Rectal smooth muscle tissue (tissue), 1 donor: ENCODE measurements at regions not wholly inside any gene's neighbourhood (a gene's known extent, or its start where the extent isn't known, plus 50 kb on each side); places are given as distances from the start of the nearest gene placed in this dataset.

Experiments used
- H3K27ac ChIP-seq: one replicate; pipeline ENCODE4 v1.7.0; 2013; ENCODE audit warnings: low read depth, low read length, inconsistent platforms
- H3K27me3 ChIP-seq: one replicate; pipeline ENCODE4 v1.7.0; 2013; ENCODE audit warnings: low read length; ENCODE audit not compliant: control insufficient read depth, insufficient read depth
- H3K36me3 ChIP-seq: one replicate; pipeline ENCODE4 v1.7.0; 2013; ENCODE audit warnings: low read length; ENCODE audit not compliant: control insufficient read depth, insufficient read depth
- H3K4me1 ChIP-seq: one replicate; pipeline ENCODE4 v1.7.0; 2013; ENCODE audit warnings: low read length; ENCODE audit not compliant: control insufficient read depth, insufficient read depth
- H3K4me3 ChIP-seq: one replicate; pipeline ENCODE4 v1.7.0; 2013; ENCODE audit warnings: low read length
- H3K9ac ChIP-seq: one replicate; pipeline ENCODE4 v1.7.0; 2013; ENCODE audit warnings: low read length

DNA sequence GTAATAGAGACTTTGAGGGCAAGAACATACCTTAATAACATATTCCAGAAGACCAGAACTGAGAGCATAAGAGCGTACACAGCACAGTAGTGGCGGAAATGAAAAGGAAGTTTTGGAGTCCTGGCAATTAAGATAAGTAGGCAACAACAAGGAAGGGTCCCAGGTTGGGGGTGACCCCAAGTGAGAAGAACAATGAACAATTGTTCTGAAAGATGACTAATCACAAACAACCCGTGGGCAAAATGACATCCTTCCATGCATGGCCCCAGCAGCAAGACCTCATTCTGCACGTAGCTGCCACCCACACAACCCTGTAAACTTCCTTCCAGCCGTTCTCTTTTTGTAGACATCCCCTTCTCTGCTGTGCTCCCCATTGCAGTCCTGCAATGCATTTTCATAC lies 384.4 kb upstream of the PABPC4L start:
- no peaks in the 10 kb centered on the region for H3K27me3 ChIP-seq
- H3K9ac ChIP-seq, result no peak overlapping the region
- no peaks in the 10 kb centered on the region for H3K36me3 ChIP-seq
- H3K4me3 ChIP-seq, result no peak overlapping the region
- H3K4me1 ChIP-seq, result no peaks in the 10 kb centered on the region
- H3K27ac ChIP-seq, result no peak overlapping the region

DNA sequence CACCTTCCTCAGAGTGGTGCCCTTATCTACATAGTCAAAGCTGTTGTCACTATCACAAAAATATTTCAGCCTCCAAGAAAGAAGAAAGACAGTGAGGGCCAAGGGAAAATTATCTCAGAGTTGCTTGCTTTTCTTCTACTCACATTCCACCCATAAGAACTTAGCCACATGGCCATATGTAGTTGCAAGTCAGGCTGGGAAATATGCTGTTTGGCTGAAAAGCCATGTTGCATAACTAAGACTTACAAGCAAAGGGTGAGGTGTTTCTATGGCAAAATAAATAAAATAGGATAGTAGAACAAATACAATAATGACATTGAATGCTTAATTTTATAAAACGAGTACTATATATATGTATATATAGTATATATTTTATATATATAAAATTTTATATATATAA lies 365.9 kb upstream of the PABPC4L start:
- no peaks in the 10 kb centered on the region for H3K36me3 ChIP-seq
- H3K27me3 ChIP-seq, result no peaks in the 10 kb centered on the region
- no peaks in the 10 kb centered on the region for H3K4me1 ChIP-seq
- no peak overlapping the region for H3K9ac ChIP-seq
- no peak overlapping the region for H3K27ac ChIP-seq
- no peak overlapping the region for H3K4me3 ChIP-seq

DNA sequence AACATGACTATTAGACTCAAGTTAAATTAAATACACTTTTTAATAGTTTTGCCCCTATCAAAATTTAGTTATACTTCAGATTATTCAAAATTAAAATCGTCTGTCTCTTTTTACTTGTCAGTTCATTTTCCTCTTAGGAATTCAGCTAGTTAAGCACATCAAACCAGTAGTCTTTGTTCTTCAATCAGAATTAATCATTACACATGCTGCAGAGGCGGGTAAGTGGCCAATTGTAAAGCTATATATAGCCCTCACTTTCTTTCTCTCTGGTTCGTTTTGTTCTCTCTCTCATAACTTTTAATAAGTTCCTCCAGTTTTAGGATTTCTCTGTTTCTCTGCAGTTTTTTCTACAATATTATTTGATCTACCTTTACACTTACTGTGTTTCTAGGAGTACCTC lies 359.1 kb upstream of the PABPC4L start:
- H3K27me3 ChIP-seq, result no peaks in the 10 kb centered on the region
- no peak overlapping the region for H3K4me3 ChIP-seq
- H3K9ac ChIP-seq, result no peak overlapping the region
- no peak overlapping the region for H3K27ac ChIP-seq
- no peaks in the 10 kb centered on the region for H3K4me1 ChIP-seq
- no peaks in the 10 kb centered on the region for H3K36me3 ChIP-seq

- no peaks in the 10 kb centered on the region for H3K4me1 ChIP-seq
- H3K4me3 ChIP-seq, result no peak overlapping the region
- H3K9ac ChIP-seq, result no peak overlapping the region
- no peaks in the 10 kb centered on the region for H3K27me3 ChIP-seq
- H3K36me3 ChIP-seq, result no peaks in the 10 kb centered on the region
- H3K27ac ChIP-seq, result no peak overlapping the region
Observed at GRCh38 chr4:134552063-134552462, 350.5 kb upstream of the PABPC4L start.

GRCh38 chr4:134551348-134551747 lies 349.8 kb upstream of the PABPC4L start:
- H3K9ac ChIP-seq, result no peak overlapping the region
- H3K4me1 ChIP-seq, result no peaks in the 10 kb centered on the region
- no peak overlapping the region for H3K27ac ChIP-seq
- no peaks in the 10 kb centered on the region for H3K36me3 ChIP-seq
- no peak overlapping the region for H3K4me3 ChIP-seq
- no peaks in the 10 kb centered on the region for H3K27me3 ChIP-seq

GRCh38 chr4:134548052-134548628 lies 346.6 kb upstream of the PABPC4L start:
- H3K9ac ChIP-seq, result no peak overlapping the region
- no peak overlapping the region for H3K4me3 ChIP-seq
- no peaks in the 10 kb centered on the region for H3K27me3 ChIP-seq
- no peaks in the 10 kb centered on the region for H3K36me3 ChIP-seq
- peaks cover 4% of the 10 kb centered on the region for H3K4me1 ChIP-seq
- H3K27ac ChIP-seq, result no peak overlapping the region

DNA sequence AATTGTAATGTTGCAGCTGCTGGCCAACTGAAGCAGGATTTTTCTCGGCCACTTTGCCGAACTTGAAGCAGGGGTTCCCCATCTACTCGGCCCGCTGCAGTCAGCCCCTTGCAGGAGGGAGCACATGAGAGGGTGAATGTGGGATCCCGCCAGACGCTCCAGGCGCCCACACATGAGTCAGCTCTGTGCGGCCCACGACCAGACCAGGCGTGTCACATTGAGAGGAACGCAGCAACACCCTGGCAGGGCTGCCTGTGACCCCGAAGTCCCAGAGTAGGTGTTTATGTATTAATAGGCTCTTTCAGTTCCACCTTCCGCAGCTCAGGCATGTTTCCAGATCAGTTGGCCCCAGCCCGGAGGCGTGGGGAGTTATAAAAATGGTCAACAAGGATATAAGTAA lies 344.7 kb upstream of the PABPC4L start:
- Histone ChIP-seq H3K36me3 (no peaks in the 10 kb centered on the region), H3K9ac (no peak overlapping the region), H3K4me3 (no peak overlapping the region), H3K4me1 (peaks cover 6% of the 10 kb centered on the region), H3K27me3 (no peaks in the 10 kb centered on the region), H3K27ac (no peak overlapping the region)

DNA sequence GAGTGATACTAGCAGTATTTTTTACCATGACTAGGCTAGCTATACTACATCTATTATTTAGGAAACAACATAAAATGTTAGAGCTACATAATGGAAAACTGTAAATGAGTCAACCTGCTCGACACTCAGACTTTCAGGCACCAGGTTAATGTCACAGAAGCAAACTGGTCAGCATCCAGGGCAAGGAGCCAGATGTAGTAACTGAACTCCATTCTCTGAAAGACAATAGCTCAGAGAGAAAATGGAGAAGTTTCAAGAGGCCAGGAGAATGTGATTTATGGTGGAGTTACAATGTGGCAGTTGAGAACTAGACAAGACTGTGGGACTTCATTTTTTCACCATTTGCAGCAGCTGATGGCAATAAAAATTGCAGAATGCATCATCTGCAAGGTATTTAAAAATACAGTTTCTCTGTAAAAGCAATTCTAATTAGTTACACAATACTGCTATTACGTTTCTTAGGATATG lies 342.7 kb upstream of the PABPC4L start:
- Histone ChIP-seq H3K36me3 (no peaks in the 10 kb centered on the region), H3K27me3 (no peaks in the 10 kb centered on the region), H3K9ac (no peak overlapping the region)

DNA sequence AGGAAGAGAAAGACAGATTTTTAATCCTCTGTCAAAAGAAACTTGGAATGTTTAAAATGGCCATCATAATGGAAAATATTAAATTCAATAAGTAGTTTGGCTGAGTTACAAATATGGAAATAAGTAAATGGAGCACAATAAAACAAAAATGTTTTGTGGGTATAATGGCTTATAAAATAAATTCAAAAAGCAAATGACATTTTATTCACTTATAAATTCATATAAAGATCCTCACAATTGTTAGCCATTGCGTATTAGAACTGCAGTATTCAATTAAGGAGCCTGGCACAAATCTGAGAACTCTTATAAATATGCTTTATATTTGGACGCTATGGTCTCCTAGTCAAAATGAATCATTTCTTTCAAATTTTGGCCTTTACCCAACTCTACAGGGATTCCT lies 339.0 kb upstream of the PABPC4L start:
- H3K27me3 ChIP-seq, result no peaks in the 10 kb centered on the region
- H3K4me3 ChIP-seq, result no peak overlapping the region
- no peaks in the 10 kb centered on the region for H3K36me3 ChIP-seq

More for the DNA sequence above, 342.7 kb upstream of the PABPC4L start:
- Histone ChIP-seq H3K4me3 (no peak overlapping the region), H3K4me1 (peaks cover 9% of the 10 kb centered on the region), H3K27ac (no peak overlapping the region)

DNA sequence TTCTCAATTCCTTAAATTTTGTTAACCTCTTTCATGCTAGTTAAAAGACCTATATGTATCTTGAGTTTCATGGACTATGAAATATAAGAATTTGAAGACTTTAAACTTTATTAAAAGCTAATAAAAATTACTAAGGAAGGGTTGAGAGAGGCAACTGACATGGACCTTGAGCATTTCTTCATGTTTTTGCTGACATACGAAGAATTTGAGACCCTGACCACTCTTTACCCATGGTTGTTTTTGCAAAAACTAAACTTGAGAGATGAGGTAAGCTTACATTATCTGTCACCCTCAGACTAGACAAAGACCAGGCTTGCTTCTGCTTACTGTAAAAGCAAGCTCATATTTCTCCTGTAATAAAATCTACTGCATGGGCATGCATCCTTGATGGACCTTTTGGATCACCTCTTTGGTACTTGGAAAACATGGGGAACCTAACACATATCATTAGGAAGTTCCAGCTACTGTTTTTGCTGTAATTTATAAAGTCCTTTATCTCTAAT lies 338.2 kb upstream of the PABPC4L start:
- H3K27ac ChIP-seq, result no peak overlapping the region
- H3K9ac ChIP-seq, result no peak overlapping the region
- no peak overlapping the region for H3K4me3 ChIP-seq
- no peaks in the 10 kb centered on the region for H3K36me3 ChIP-seq
- H3K4me1 ChIP-seq, result peaks cover 14% of the 10 kb centered on the region
- no peaks in the 10 kb centered on the region for H3K27me3 ChIP-seq

More for the DNA sequence above, 339.0 kb upstream of the PABPC4L start:
- no peak overlapping the region for H3K27ac ChIP-seq
- no peak overlapping the region for H3K9ac ChIP-seq
- peaks cover 14% of the 10 kb centered on the region for H3K4me1 ChIP-seq

DNA sequence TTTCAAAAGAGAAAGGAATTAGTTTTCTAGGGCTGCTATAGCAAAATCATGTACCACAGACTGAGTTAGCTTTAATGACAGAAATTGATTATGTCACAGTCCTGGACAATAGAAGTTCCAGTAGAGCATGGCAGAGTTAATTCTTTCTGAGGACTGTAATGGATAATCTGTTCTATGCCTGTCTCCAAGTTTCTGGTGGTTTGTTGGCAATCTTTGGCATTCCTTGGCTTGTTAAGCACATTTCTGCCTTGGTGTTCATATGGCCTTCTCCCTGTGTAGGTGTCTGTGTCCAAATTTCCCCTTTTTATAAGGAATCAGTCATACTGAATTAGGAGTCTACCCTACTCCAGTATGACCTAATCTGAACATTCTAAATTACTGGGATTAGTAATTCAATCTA lies 336.1 kb upstream of the PABPC4L start:
- Histone ChIP-seq H3K36me3 (no peaks in the 10 kb centered on the region), H3K27ac (no peak overlapping the region), H3K9ac (no peak overlapping the region), H3K27me3 (no peaks in the 10 kb centered on the region), H3K4me1 (peaks cover 8% of the 10 kb centered on the region), H3K4me3 (no peak overlapping the region)

GRCh38 chr4:134533068-134533467 lies 331.5 kb upstream of the PABPC4L start:
- no peak overlapping the region for H3K27ac ChIP-seq
- no peaks in the 10 kb centered on the region for H3K4me1 ChIP-seq
- no peak overlapping the region for H3K4me3 ChIP-seq
- no peaks in the 10 kb centered on the region for H3K27me3 ChIP-seq
- H3K9ac ChIP-seq, result no peak overlapping the region
- H3K36me3 ChIP-seq, result no peaks in the 10 kb centered on the region

DNA sequence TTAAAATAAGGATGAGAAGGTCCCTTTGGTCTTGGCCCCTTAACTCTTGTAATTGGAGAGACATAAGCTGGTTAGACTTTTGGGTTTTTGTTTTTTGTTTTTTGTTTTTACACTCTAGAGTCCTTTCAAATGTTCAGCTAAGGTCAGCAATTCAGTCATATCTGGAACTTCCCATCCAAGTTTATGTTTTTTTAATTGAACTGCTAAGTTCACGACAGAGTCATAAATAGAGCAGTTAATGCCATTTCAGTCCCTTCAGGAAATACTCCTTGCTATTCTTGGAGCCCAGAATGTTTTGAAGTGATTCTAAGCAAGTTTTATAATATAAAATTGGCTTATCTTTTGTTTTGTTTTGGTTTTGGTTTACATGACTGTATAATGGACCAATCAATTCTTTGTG lies 329.4 kb upstream of the PABPC4L start:
- no peaks in the 10 kb centered on the region for H3K36me3 ChIP-seq
- H3K4me1 ChIP-seq, result no peaks in the 10 kb centered on the region
- H3K27me3 ChIP-seq, result no peaks in the 10 kb centered on the region
- H3K9ac ChIP-seq, result no peak overlapping the region
- no peak overlapping the region for H3K4me3 ChIP-seq
- no peak overlapping the region for H3K27ac ChIP-seq
